DND-41 (cell line): ENCODE measurements at regions not wholly inside any gene's neighbourhood (a gene's known extent, or its start where the extent isn't known, plus 50 kb on each side); places are given as distances from the start of the nearest gene placed in this dataset.

Experiments used
- ATAC-seq: fragments of 200-7000 bp; cut with Tn5 transposase; 3 replicates; pipeline ENCODE4 v1.9.1; 2021; ENCODE audit warnings: low read depth; ENCODE audit not compliant: insufficient read depth
- DNase-seq: peaks from one replicate; pipeline ENCODE4 v3.0.0-alpha.2; 2020
- H2AFZ ChIP-seq: 2 replicates; pipeline ENCODE4 v1.6.0; 2012; ENCODE audit warnings: low read depth, low read length
- H3K27ac ChIP-seq: 2 replicates; pipeline ENCODE4 v1.5.1; 2012; ENCODE audit warnings: low read length, inconsistent platforms
- H3K27me3 ChIP-seq: fragments of 200-600 bp; sonication (generic); 2 replicates; pipeline ENCODE4 v1.6.0; 2012; ENCODE audit warnings: low read length, mild to moderate bottlenecking, inconsistent platforms; ENCODE audit not compliant: insufficient read depth, poor library complexity
- H3K36me3 ChIP-seq: 2 replicates; pipeline ENCODE4 v1.5.1; 2012; ENCODE audit warnings: low read length, inconsistent platforms; ENCODE audit not compliant: insufficient read depth
- H3K4me1 ChIP-seq: 2 replicates; pipeline ENCODE4 v1.5.1; 2012; ENCODE audit warnings: mild to moderate bottlenecking, low read length; ENCODE audit not compliant: insufficient read depth
- H3K4me2 ChIP-seq: 2 replicates; pipeline ENCODE4 v1.6.0; 2012; ENCODE audit warnings: mild to moderate bottlenecking, moderate library complexity, low read length, inconsistent platforms; ENCODE audit not compliant: insufficient read depth
- H3K4me3 ChIP-seq, 2 experiments: fragments of 200-600 bp in 1 of 2; shearing (Covaris generic) in 1 of 2; 2 replicates each; pipeline ENCODE4 v1.5.1; 2012 to 2016; ENCODE audit warnings: inconsistent platforms in 2 of 2, low read length in 2 of 2, mild to moderate bottlenecking in 2 of 2, low read depth in 1 of 2, moderate library complexity in 1 of 2
- H3K79me2 ChIP-seq: 2 replicates; pipeline ENCODE4 v1.6.0; 2012; ENCODE audit warnings: low read length, inconsistent platforms; ENCODE audit not compliant: insufficient read depth
- H3K9ac ChIP-seq: 2 replicates; pipeline ENCODE4 v1.6.0; 2012; ENCODE audit warnings: low read depth, mild to moderate bottlenecking, inconsistent platforms, low read length, moderate library complexity
- H3K9me3 ChIP-seq: 2 replicates; pipeline ENCODE4 v1.5.1; 2012; ENCODE audit warnings: low read length, moderate library complexity, mild to moderate bottlenecking, inconsistent platforms; ENCODE audit not compliant: insufficient read depth, severe bottlenecking
- H4K20me1 ChIP-seq: 2 replicates; pipeline ENCODE4 v1.6.0; 2012; ENCODE audit warnings: low read length; ENCODE audit not compliant: insufficient read depth
- CTCF ChIP-seq: IDR thresholded peaks from 2 replicates; pipeline ENCODE4 v1.5.1; 2012; ENCODE audit warnings: borderline replicate concordance, low read length, moderate library complexity, mild to moderate bottlenecking; ENCODE audit not compliant: poor library complexity, severe bottlenecking; ENCODE audit errors: extremely low read depth
- EZH2 ChIP-seq: IDR thresholded peaks from 3 replicates; pipeline ENCODE4 v1.6.1; 2012; ENCODE audit warnings: borderline replicate concordance, low read depth, mild to moderate bottlenecking, moderate library complexity, low read length, inconsistent platforms; ENCODE audit not compliant: severe bottlenecking

DNA sequence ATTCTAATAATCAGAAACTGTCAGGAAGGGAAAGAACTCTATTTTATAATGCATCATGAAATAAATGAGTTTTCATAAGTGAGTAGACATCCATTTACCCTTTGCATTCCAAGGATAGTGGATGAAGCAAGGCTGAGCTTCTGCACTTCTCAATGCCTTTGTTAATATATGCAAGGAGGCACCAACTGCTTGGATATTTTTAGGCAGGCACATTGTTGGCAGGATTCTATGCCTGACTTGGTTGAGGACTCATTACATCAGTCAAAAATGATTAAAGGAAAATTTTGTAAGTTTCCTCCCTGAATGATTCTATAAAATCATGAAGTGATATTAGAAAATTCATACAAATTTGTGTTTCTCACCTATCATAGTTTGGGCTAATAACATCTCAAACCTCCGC lies 612.2 kb upstream of the POM121L12 start:
- Histone ChIP-seq H3K4me1 (no peaks in the 10 kb centered on the region), H3K4me2 (no peak overlapping the region), H3K9me3 (peaks cover 3% of the 10 kb centered on the region), H3K79me2 (no peaks in the 10 kb centered on the region), H3K4me3 (no peak overlapping the region), H3K27ac (no peak overlapping the region), H2AFZ (no peak overlapping the region), H3K9ac (no peak overlapping the region), H4K20me1 (no peaks in the 10 kb centered on the region), H3K36me3 (no peaks in the 10 kb centered on the region), H3K27me3 (no peaks in the 10 kb centered on the region)
- TF ChIP-seq EZH2 (no peak), CTCF (no peak)
- ATAC-seq (no peak), DNase-seq (no peak)

- TF ChIP-seq EZH2 (no peak), CTCF (no peak)
- no peak for DNase-seq
- H3K9ac ChIP-seq, result no peak overlapping the region
- no peak overlapping the region for H2AFZ ChIP-seq
- no peaks in the 10 kb centered on the region for H4K20me1 ChIP-seq
- no peaks in the 10 kb centered on the region for H3K27me3 ChIP-seq
- H3K4me2 ChIP-seq, result no peak overlapping the region
- H3K4me3 ChIP-seq, result no peak overlapping the region
- H3K4me1 ChIP-seq, result no peaks in the 10 kb centered on the region
- H3K27ac ChIP-seq, result no peak overlapping the region
- ATAC-seq, result no peak
- H3K36me3 ChIP-seq, result no peaks in the 10 kb centered on the region
- H3K9me3 ChIP-seq, result peaks cover 6% of the 10 kb centered on the region
- no peaks in the 10 kb centered on the region for H3K79me2 ChIP-seq
These were observed 622.4 kb upstream of the POM121L12 start for GRCh38 chr7:52413051-52413450.

- no peak for ATAC-seq
- Histone ChIP-seq H3K9ac (no peak overlapping the region), H3K9me3 (peaks cover 6% of the 10 kb centered on the region), H3K36me3 (no peaks in the 10 kb centered on the region), H3K4me3 (no peak overlapping the region), H3K4me1 (no peaks in the 10 kb centered on the region), H3K4me2 (no peak overlapping the region), H2AFZ (no peak overlapping the region), H3K27ac (no peak overlapping the region), H3K27me3 (no peaks in the 10 kb centered on the region), H3K79me2 (no peaks in the 10 kb centered on the region), H4K20me1 (no peaks in the 10 kb centered on the region)
- no peak for DNase-seq
- TF ChIP-seq EZH2 (no peak), CTCF (no peak)
These were observed 625.4 kb upstream of the POM121L12 start for GRCh38 chr7:52410032-52410431.

- no peaks in the 10 kb centered on the region for H3K36me3 ChIP-seq
- no peak for ATAC-seq
- no peaks in the 10 kb centered on the region for H3K4me1 ChIP-seq
- peaks cover 6% of the 10 kb centered on the region for H3K9me3 ChIP-seq
- H3K27me3 ChIP-seq, result no peaks in the 10 kb centered on the region
- H3K4me2 ChIP-seq, result no peak overlapping the region
- H2AFZ ChIP-seq, result no peak overlapping the region
- no peak overlapping the region for H3K4me3 ChIP-seq
- no peaks in the 10 kb centered on the region for H4K20me1 ChIP-seq
- H3K79me2 ChIP-seq, result no peaks in the 10 kb centered on the region
- no peak for DNase-seq
- no peak overlapping the region for H3K9ac ChIP-seq
- TF ChIP-seq EZH2 (no peak), CTCF (no peak)
- no peak overlapping the region for H3K27ac ChIP-seq
These were observed 628.6 kb upstream of the POM121L12 start for GRCh38 chr7:52406808-52407207.
